HFFc6 (cell line): ENCODE measurements at regions not wholly inside any gene's neighbourhood (a gene's known extent, or its start where the extent isn't known, plus 50 kb on each side); places are given as distances from the start of the nearest gene placed in this dataset.

Experiments
- DNase-seq: peaks from one replicate; pipeline ENCODE4 v3.0.0-alpha.2; 2018
- H3K27ac Mint-ChIP-seq: 2 replicates; pipeline ENCODE4 v1.8.0; 2020; ENCODE audit warnings: mild to moderate bottlenecking, mixed read lengths
- H3K27me3 Mint-ChIP-seq: 2 replicates; pipeline ENCODE4 v1.8.0; 2021; ENCODE audit warnings: mild to moderate bottlenecking, moderate library complexity, mixed read lengths; ENCODE audit not compliant: insufficient read depth
- H3K36me3 Mint-ChIP-seq: 2 replicates; pipeline ENCODE4 v1.8.0; 2021; ENCODE audit warnings: low read depth, mixed read lengths
- H3K4me1 Mint-ChIP-seq: 2 replicates; pipeline ENCODE4 v1.8.0; 2020; ENCODE audit warnings: low read depth, mixed read lengths
- H3K4me3 Mint-ChIP-seq: 2 replicates; pipeline ENCODE4 v1.8.0; 2020; ENCODE audit warnings: mild to moderate bottlenecking, moderate library complexity, mixed read lengths
- H3K9me3 Mint-ChIP-seq: 2 replicates; pipeline ENCODE4 v1.8.0; 2020; ENCODE audit warnings: mild to moderate bottlenecking, mixed read lengths
- TF ChIP-seq, protein P1 (sequence below): fragments of 200-600 bp; sonication (generic); IDR thresholded peaks from 2 replicates; pipeline ENCODE4 v1.5.0; 2021; ENCODE audit warnings: antibody characterized with exemption, mild to moderate bottlenecking

DNA sequence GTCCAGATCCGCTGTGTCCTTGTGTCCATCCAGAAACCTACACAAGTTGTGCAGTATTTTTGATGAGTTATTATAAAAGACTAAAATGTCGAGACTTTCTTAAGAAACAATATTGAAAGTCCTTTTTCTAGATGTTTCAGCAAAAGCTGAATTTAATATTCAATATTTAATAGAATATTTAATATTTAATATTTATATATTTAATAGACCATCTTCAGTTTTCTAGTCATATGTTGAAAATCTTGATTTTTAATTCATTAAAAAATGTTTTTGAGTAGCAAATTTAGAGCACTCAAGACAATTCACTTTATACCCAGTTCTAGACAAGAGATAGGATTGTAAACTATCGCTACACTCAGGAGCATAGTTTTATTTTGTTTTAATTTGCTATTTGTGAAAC, 447.8 kb downstream of the SLITRK5 start:
- no peak for DNase-seq
- Mint-ChIP-seq H3K36me3 (no peaks in the 10 kb centered on the region), H3K4me1 (no peaks in the 10 kb centered on the region), H3K9me3 (peaks cover 16% of the 10 kb centered on the region), H3K27me3 (no peaks in the 10 kb centered on the region), H3K4me3 (no peak overlapping the region), H3K27ac (no peak overlapping the region)
- TF ChIP-seq, protein P1, sequence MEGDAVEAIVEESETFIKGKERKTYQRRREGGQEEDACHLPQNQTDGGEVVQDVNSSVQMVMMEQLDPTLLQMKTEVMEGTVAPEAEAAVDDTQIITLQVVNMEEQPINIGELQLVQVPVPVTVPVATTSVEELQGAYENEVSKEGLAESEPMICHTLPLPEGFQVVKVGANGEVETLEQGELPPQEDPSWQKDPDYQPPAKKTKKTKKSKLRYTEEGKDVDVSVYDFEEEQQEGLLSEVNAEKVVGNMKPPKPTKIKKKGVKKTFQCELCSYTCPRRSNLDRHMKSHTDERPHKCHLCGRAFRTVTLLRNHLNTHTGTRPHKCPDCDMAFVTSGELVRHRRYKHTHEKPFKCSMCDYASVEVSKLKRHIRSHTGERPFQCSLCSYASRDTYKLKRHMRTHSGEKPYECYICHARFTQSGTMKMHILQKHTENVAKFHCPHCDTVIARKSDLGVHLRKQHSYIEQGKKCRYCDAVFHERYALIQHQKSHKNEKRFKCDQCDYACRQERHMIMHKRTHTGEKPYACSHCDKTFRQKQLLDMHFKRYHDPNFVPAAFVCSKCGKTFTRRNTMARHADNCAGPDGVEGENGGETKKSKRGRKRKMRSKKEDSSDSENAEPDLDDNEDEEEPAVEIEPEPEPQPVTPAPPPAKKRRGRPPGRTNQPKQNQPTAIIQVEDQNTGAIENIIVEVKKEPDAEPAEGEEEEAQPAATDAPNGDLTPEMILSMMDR: no peak

DNA sequence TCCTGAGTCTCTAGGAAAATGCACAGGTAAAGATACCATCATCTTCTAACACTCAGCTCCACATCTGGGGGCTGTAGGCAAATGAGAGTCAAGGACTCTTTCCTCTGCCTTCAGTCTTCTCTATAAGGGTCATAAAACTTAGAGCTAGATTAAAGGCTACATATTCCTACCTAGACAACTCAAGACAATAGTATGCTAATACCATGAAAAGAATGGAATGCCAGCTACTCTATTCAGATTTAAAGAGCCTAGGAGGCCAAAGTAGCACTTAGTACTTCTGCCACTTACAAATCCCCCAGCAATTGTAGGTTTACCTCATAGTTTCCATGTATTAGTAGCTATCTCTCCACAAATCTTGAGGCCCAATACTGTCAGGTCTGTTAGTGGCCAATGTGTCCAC, 453.0 kb downstream of the SLITRK5 start:
- no peak for DNase-seq
- no peaks in the 10 kb centered on the region for H3K36me3 Mint-ChIP-seq
- peaks cover 26% of the 10 kb centered on the region for H3K9me3 Mint-ChIP-seq
- no peak overlapping the region for H3K27ac Mint-ChIP-seq
- no peak overlapping the region for H3K4me3 Mint-ChIP-seq
- no peaks in the 10 kb centered on the region for H3K4me1 Mint-ChIP-seq
- TF ChIP-seq, protein P1: no peak
- H3K27me3 Mint-ChIP-seq: no peaks in the 10 kb centered on the region; the same call in 1 of the 2 replicates

GRCh38 chr13:88125055-88125454, 453.9 kb downstream of the SLITRK5 start:
- TF ChIP-seq, protein P1: no peak
- no peaks in the 10 kb centered on the region for H3K4me1 Mint-ChIP-seq
- H3K4me3 Mint-ChIP-seq: no peak overlapping the region
- H3K27me3 Mint-ChIP-seq: no peaks in the 10 kb centered on the region; the same call in 1 of the 2 replicates
- H3K27ac Mint-ChIP-seq: no peak overlapping the region
- no peak for DNase-seq
- H3K36me3 Mint-ChIP-seq: no peaks in the 10 kb centered on the region
- peaks cover 26% of the 10 kb centered on the region for H3K9me3 Mint-ChIP-seq

DNA sequence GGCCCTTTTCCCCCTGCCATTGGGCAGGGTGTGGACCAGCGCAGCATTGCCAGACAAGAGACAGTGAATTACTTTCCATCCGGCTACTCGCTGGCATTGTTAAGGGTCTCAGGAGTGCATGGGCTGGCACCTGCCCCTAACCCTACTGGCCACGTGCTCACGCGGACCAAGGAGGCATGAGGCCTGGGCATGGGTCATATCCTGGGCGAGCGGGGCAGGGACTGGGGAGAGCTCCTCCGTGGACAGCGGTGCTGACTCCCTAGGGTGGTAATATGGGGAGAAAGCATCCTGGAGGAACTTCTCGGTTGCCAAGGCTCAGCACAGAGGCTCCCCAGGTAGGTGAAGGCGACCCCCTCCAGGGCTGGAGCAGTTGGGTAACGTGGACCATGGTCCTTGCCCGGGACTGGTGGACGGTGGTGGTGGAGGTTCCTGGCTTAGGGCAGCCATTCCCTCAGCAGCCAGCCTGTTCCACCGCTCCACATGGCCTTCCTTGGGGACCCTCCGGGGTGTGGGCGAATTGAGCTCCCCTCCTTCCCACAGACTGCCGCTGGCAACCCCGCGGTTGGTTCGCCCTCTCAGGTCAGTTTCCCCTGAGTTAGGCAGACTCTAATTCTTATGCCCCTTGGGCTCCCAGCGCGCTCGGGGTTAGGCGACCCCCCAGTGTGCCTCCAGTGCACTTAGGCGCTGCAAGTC, 465.1 kb downstream of the SLITRK5 start:
- no peak overlapping the region for H3K27ac Mint-ChIP-seq
- no peak overlapping the region for H3K4me3 Mint-ChIP-seq
- H3K27me3 Mint-ChIP-seq: no peaks in the 10 kb centered on the region; the same call in 1 of the 2 replicates
- no peaks in the 10 kb centered on the region for H3K36me3 Mint-ChIP-seq
- H3K4me1 Mint-ChIP-seq: no peaks in the 10 kb centered on the region
- no peak for DNase-seq
- TF ChIP-seq, protein P1: no peak
- H3K9me3 Mint-ChIP-seq: peaks cover 33% of the 10 kb centered on the region

DNA sequence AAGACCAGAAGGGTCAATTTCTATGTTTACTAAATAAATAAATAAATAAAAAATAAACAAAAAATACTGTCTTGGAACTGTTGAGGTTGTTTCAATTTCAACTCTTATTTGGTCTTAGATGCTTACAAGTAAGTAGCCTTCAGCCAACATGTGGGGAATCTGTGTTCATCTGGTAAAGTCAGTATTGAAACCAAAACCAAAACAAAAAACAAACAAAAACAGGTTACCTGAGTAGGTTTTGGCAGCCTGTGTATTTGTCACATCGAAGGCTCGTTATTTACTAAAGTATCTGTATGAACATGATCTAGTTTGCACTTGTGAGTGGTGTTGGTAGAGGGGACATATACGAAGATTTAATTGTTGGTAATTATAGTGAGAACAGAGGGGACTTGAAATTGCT, 471.5 kb downstream of the SLITRK5 start:
- Mint-ChIP-seq H3K27ac (no peak overlapping the region), H3K4me1 (no peaks in the 10 kb centered on the region), H3K27me3 (no peaks in the 10 kb centered on the region; the same call in 1 of the 2 replicates), H3K9me3 (peaks cover 30% of the 10 kb centered on the region), H3K4me3 (no peak overlapping the region), H3K36me3 (no peaks in the 10 kb centered on the region)
- TF ChIP-seq, protein P1: no peak
- no peak for DNase-seq
